Mucosa of descending colon (tissue), 3 donors: ENCODE measurements at regions not wholly inside any gene's neighbourhood (a gene's known extent, or its start where the extent isn't known, plus 50 kb on each side); places are given as distances from the start of the nearest gene placed in this dataset.

ENCODE experiments used
- ATAC-seq: fragments of 200-7000 bp; cut with Tn5 transposase; one replicate; pipeline ENCODE4 v1.9.1; 2020; ENCODE audit warnings: mild to moderate bottlenecking, moderate library complexity
- DNase-seq, 3 donors: peaks; one replicate each; pipeline ENCODE4 v3.0.0-alpha.2; 2020
- H3K36me3 ChIP-seq: fragments of 200-600 bp; one replicate; pipeline ENCODE4 v1.8.0; 2021; ENCODE audit warnings: low read depth, mild to moderate bottlenecking
- H3K4me1 ChIP-seq: fragments of 200-600 bp; one replicate; pipeline ENCODE4 v1.8.0; 2021; ENCODE audit warnings: low read depth, mild to moderate bottlenecking
- H3K4me3 ChIP-seq: fragments of 200-600 bp; one replicate; pipeline ENCODE4 v1.8.0; 2021; ENCODE audit warnings: mild to moderate bottlenecking
- H3K9me3 ChIP-seq: fragments of 200-600 bp; one replicate; pipeline ENCODE4 v1.8.0; 2021; ENCODE audit warnings: mild to moderate bottlenecking
- intact Hi-C, 2 donors: fragments of 100-400 bp; cut with DNase I in 1 of 2; cut with micrococcal nuclease in 1 of 2; formaldehyde crosslinking; loops; one replicate each; pipeline versions ENCODE4 v1.11.0 to v1.11.1; 2022; cut with DNase I, micrococcal nuclease
- TF ChIP-seq, protein P1 (sequence below): fragments of 200-600 bp; IDR thresholded peaks from one replicate; pipeline ENCODE4 v1.8.0; 2022; ENCODE audit warnings: antibody characterized with exemption, mild to moderate bottlenecking
- donor health status: DM: no; HTN: no; CAD: no; lungs with moderate emphysema.
- donor health status: DM: no; HTN: no; CAD: no.
- donor health status: DM: no; HTN: yes; CAD: no.

DNA sequence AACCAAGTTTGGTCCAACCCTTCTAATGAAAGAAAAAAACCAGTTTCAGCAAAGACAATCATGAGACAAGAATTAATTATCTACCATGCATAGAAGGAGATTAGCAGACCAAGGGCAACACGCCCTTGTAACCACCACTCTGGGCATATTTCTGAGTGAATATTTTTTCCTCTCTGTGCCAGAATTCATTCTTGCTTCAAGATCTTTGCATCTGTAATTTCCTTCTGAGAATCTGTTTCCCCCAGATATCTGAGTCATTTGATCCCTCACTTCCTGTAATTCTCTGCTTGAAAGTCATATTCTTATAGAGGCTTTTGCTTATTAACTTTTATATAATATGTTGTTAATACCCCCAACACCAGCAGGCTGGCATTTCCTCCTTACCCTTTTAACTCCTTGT lies 243.7 kb downstream of the SLC16A7 start:
- intact Hi-C loops: no loop called here
- Histone ChIP-seq H3K36me3 (no peaks in the 10 kb centered on the region), H3K4me1 (no peaks in the 10 kb centered on the region), H3K9me3 (no peaks in the 10 kb centered on the region), H3K4me3 (no peak overlapping the region)
- ATAC-seq (no peak), DNase-seq (no peak)
- TF ChIP-seq, protein P1, sequence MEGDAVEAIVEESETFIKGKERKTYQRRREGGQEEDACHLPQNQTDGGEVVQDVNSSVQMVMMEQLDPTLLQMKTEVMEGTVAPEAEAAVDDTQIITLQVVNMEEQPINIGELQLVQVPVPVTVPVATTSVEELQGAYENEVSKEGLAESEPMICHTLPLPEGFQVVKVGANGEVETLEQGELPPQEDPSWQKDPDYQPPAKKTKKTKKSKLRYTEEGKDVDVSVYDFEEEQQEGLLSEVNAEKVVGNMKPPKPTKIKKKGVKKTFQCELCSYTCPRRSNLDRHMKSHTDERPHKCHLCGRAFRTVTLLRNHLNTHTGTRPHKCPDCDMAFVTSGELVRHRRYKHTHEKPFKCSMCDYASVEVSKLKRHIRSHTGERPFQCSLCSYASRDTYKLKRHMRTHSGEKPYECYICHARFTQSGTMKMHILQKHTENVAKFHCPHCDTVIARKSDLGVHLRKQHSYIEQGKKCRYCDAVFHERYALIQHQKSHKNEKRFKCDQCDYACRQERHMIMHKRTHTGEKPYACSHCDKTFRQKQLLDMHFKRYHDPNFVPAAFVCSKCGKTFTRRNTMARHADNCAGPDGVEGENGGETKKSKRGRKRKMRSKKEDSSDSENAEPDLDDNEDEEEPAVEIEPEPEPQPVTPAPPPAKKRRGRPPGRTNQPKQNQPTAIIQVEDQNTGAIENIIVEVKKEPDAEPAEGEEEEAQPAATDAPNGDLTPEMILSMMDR: no peak

- TF ChIP-seq, protein P1: no peak
- Histone ChIP-seq H3K4me1 (no peaks in the 10 kb centered on the region), H3K4me3 (no peak overlapping the region), H3K36me3 (no peaks in the 10 kb centered on the region), H3K9me3 (no peaks in the 10 kb centered on the region)
- DNase-seq (no peak), ATAC-seq (no peak)
- intact Hi-C loops: no loop called here
Observed at GRCh38 chr12:59843260-59843843, 247.5 kb downstream of the SLC16A7 start.

- ATAC-seq (no peak), DNase-seq (no peak)
- no peaks in the 10 kb centered on the region for H3K4me1 ChIP-seq
- TF ChIP-seq, protein P1: no peak
- intact Hi-C loops: no loop called here
- no peaks in the 10 kb centered on the region for H3K36me3 ChIP-seq
- H3K4me3 ChIP-seq: no peak overlapping the region
- H3K9me3 ChIP-seq: no peaks in the 10 kb centered on the region
Observed at GRCh38 chr12:59844750-59845149, 248.9 kb downstream of the SLC16A7 start.

GRCh38 chr12:59845293-59845692 lies 249.5 kb downstream of the SLC16A7 start:
- no peak overlapping the region for H3K4me3 ChIP-seq
- intact Hi-C loops: no loop called here
- H3K36me3 ChIP-seq: no peaks in the 10 kb centered on the region
- no peak for ATAC-seq
- H3K4me1 ChIP-seq: no peaks in the 10 kb centered on the region
- TF ChIP-seq, protein P1: no peak
- no peak for DNase-seq
- H3K9me3 ChIP-seq: no peaks in the 10 kb centered on the region

GRCh38 chr12:59847127-59847526 lies 251.3 kb downstream of the SLC16A7 start:
- Histone ChIP-seq H3K4me1 (no peaks in the 10 kb centered on the region), H3K36me3 (no peaks in the 10 kb centered on the region), H3K4me3 (no peak overlapping the region), H3K9me3 (no peaks in the 10 kb centered on the region)
- ATAC-seq: no peak
- TF ChIP-seq, protein P1: no peak
- no peak for DNase-seq
- intact Hi-C loops: no loop called here

- Histone ChIP-seq H3K9me3 (no peaks in the 10 kb centered on the region), H3K36me3 (no peaks in the 10 kb centered on the region), H3K4me3 (no peak overlapping the region), H3K4me1 (no peaks in the 10 kb centered on the region)
- intact Hi-C loops: no loop called here
- TF ChIP-seq, protein P1: no peak
- no peak for ATAC-seq
- DNase-seq: no peak
Observed at GRCh38 chr12:59850268-59850667, 254.4 kb downstream of the SLC16A7 start.
